Stimulated activated naive CD8-positive, alpha-beta T cell treated with anti-CD3 and anti-CD28 coated beads, Interleukin-15, Interleukin-2, amounts not matched to agents 100 ng/mL and 50 ng/mL, for 24 hours (primary cell): ENCODE measurements at regions not wholly inside any gene's neighbourhood (a gene's known extent, or its start where the extent isn't known, plus 50 kb on each side); places are given as distances from the start of the nearest gene placed in this dataset.

ENCODE experiments used
- H3K27ac Mint-ChIP-seq: one replicate; pipeline ENCODE4 v1.8.0; 2021; ENCODE audit warnings: mild to moderate bottlenecking, mixed read lengths
- H3K27me3 Mint-ChIP-seq: one replicate; pipeline ENCODE4 v1.8.0; 2021; ENCODE audit warnings: mixed read lengths
- H3K36me3 Mint-ChIP-seq: one replicate; pipeline ENCODE4 v1.8.0; 2021; ENCODE audit warnings: low read depth, mixed read lengths
- H3K4me1 Mint-ChIP-seq: one replicate; pipeline ENCODE4 v1.8.0; 2021; ENCODE audit warnings: low read depth, mixed read lengths
- H3K4me3 Mint-ChIP-seq: one replicate; pipeline ENCODE4 v1.8.0; 2021; ENCODE audit warnings: mild to moderate bottlenecking, mixed read lengths
- H3K9me3 Mint-ChIP-seq: one replicate; pipeline ENCODE4 v1.8.0; 2021; ENCODE audit warnings: mixed read lengths

DNA sequence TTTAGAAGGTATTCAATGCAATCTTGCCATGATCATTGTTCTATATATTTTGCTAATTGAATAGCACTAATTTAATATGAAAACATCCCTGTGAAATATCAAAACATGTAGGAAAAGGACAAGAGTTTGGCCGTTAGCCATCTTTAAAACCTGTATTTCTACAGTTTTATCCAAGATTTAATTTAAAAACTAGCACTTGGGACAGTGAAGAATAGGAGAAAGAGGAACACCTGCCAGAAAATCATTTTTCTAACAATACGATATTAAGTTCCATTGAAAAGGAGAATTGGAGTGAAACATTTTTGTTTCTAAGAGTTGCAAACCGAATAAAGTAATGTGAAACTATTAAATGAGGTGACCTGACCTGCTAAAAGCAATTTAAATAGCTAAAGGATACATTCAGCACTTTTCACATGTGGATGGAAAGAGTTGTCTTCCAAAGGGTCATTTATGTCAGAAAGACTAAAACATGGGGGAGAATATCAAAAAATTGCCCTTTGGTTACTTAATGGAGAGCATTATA lies 1673.6 kb upstream of the MIR17HG start:
- no peaks in the 10 kb centered on the region for H3K27me3 Mint-ChIP-seq
- H3K4me1 Mint-ChIP-seq = no peaks in the 10 kb centered on the region
- peaks cover 6% of the 10 kb centered on the region for H3K9me3 Mint-ChIP-seq
- no peak overlapping the region for H3K4me3 Mint-ChIP-seq
- H3K27ac Mint-ChIP-seq = no peak overlapping the region
- no peaks in the 10 kb centered on the region for H3K36me3 Mint-ChIP-seq

DNA sequence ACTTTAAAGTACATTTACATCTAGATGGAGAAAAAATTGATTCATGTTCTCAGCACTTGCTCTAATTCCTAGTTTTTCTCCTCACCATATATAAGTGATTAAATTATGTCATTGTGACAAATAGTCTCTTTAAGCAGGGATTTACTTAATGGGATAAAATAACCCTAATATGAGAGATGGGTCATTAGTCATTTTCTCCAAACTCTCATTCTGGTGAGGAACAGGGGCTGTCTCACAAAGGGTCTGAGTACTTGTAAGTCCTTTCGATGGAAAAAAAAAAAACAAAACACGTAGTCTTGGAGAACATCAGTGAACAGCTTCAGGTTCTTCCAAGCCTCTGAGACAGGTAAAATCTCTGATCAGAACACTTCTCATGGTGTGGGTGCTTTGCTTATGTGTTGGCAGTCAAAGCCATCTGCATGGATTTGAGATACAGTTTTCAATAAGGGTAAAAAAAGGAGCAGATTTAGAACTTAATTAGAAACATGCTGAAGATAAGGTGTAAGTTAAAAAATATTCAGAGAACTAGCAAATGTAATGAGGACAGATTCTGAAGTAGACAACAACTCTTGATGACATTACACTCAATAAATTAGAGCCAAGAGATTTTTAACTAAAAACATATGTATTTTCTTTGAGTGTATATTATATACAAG lies 1668.9 kb upstream of the MIR17HG start:
- H3K9me3 Mint-ChIP-seq = no peaks in the 10 kb centered on the region
- H3K27ac Mint-ChIP-seq = no peak overlapping the region
- H3K4me3 Mint-ChIP-seq = no peak overlapping the region
- no peaks in the 10 kb centered on the region for H3K36me3 Mint-ChIP-seq
- H3K4me1 Mint-ChIP-seq = no peaks in the 10 kb centered on the region
- no peaks in the 10 kb centered on the region for H3K27me3 Mint-ChIP-seq

- Mint-ChIP-seq H3K36me3 (no peaks in the 10 kb centered on the region), H3K4me1 (no peaks in the 10 kb centered on the region), H3K4me3 (no peak overlapping the region), H3K9me3 (peaks cover 4% of the 10 kb centered on the region), H3K27ac (no peak overlapping the region), H3K27me3 (no peaks in the 10 kb centered on the region)
Observed at GRCh38 chr13:89684896-89685295, 1662.6 kb upstream of the MIR17HG start.

GRCh38 chr13:89686171-89686570 lies 1661.3 kb upstream of the MIR17HG start:
- no peak overlapping the region for H3K4me3 Mint-ChIP-seq
- no peaks in the 10 kb centered on the region for H3K27me3 Mint-ChIP-seq
- no peaks in the 10 kb centered on the region for H3K4me1 Mint-ChIP-seq
- no peak overlapping the region for H3K27ac Mint-ChIP-seq
- peaks cover 10% of the 10 kb centered on the region for H3K9me3 Mint-ChIP-seq
- H3K36me3 Mint-ChIP-seq = no peaks in the 10 kb centered on the region

GRCh38 chr13:89687066-89687465 lies 1660.4 kb upstream of the MIR17HG start:
- H3K4me3 Mint-ChIP-seq = no peak overlapping the region
- H3K9me3 Mint-ChIP-seq = peaks cover 13% of the 10 kb centered on the region
- no peak overlapping the region for H3K27ac Mint-ChIP-seq
- no peaks in the 10 kb centered on the region for H3K36me3 Mint-ChIP-seq
- no peaks in the 10 kb centered on the region for H3K4me1 Mint-ChIP-seq
- no peaks in the 10 kb centered on the region for H3K27me3 Mint-ChIP-seq

DNA sequence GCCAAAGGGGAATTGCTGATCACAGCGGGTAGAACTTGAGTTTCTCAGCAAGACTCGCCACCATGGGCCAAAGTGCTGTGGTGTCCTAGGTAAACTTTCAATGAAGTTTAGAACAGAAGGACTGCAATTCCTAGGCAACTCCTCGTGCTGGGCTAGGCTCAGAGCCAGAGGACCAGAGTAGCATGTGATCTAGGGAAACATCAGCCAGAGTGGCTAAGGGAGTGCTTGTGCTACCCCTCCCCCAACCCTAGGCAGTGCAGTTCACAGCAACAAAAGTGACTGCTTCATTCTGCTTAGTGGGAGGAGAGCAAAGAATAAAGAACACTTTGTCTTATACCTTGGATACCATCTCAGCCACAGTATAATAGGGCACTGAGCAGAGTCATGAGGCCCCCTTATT lies 1658.6 kb upstream of the MIR17HG start:
- no peaks in the 10 kb centered on the region for H3K36me3 Mint-ChIP-seq
- no peak overlapping the region for H3K4me3 Mint-ChIP-seq
- H3K27me3 Mint-ChIP-seq = no peaks in the 10 kb centered on the region
- no peak overlapping the region for H3K27ac Mint-ChIP-seq
- peaks cover 13% of the 10 kb centered on the region for H3K9me3 Mint-ChIP-seq
- no peaks in the 10 kb centered on the region for H3K4me1 Mint-ChIP-seq

- Mint-ChIP-seq H3K4me3 (no peak overlapping the region), H3K36me3 (no peaks in the 10 kb centered on the region), H3K27me3 (no peaks in the 10 kb centered on the region), H3K4me1 (no peaks in the 10 kb centered on the region), H3K9me3 (peaks cover 9% of the 10 kb centered on the region), H3K27ac (no peak overlapping the region)
Observed at GRCh38 chr13:89694451-89694850, 1653.0 kb upstream of the MIR17HG start.

- Mint-ChIP-seq H3K36me3 (no peaks in the 10 kb centered on the region), H3K4me1 (no peaks in the 10 kb centered on the region), H3K9me3 (peaks cover 9% of the 10 kb centered on the region), H3K27ac (no peak overlapping the region), H3K27me3 (no peaks in the 10 kb centered on the region), H3K4me3 (no peak overlapping the region)
Observed at GRCh38 chr13:89695343-89696257, 1651.9 kb upstream of the MIR17HG start.

DNA sequence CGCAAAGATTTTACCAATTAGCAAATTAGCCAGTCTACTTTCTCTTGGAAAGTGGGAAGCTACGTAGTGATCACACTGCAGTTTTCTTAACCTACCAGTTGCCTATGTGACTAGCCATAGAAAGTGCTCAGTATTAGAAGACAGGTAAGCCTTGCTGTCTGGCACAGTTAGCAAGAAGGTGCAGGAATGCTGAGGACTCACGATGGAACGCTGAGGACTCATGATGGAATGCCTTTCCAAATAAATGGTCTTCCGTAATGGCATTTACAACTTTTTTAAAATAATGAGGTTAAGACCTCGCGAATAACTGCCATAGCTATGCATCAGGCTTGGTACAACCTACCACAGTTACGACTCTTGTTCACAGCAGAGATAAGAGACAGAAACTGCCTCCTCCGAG lies 1645.6 kb upstream of the MIR17HG start:
- H3K9me3 Mint-ChIP-seq = peaks cover 11% of the 10 kb centered on the region
- H3K4me1 Mint-ChIP-seq = no peaks in the 10 kb centered on the region
- no peaks in the 10 kb centered on the region for H3K36me3 Mint-ChIP-seq
- no peak overlapping the region for H3K27ac Mint-ChIP-seq
- H3K27me3 Mint-ChIP-seq = no peaks in the 10 kb centered on the region
- no peak overlapping the region for H3K4me3 Mint-ChIP-seq

- Mint-ChIP-seq H3K36me3 (no peaks in the 10 kb centered on the region), H3K27me3 (no peaks in the 10 kb centered on the region), H3K27ac (no peak overlapping the region), H3K4me3 (no peak overlapping the region), H3K4me1 (no peaks in the 10 kb centered on the region), H3K9me3 (peaks cover 14% of the 10 kb centered on the region)
Observed at GRCh38 chr13:89704040-89704439, 1643.4 kb upstream of the MIR17HG start.

- no peaks in the 10 kb centered on the region for H3K27me3 Mint-ChIP-seq
- no peak overlapping the region for H3K4me3 Mint-ChIP-seq
- H3K9me3 Mint-ChIP-seq = peaks cover 20% of the 10 kb centered on the region
- H3K36me3 Mint-ChIP-seq = no peaks in the 10 kb centered on the region
- no peak overlapping the region for H3K27ac Mint-ChIP-seq
- H3K4me1 Mint-ChIP-seq = no peaks in the 10 kb centered on the region
Observed at GRCh38 chr13:89708013-89708412, 1639.5 kb upstream of the MIR17HG start.

DNA sequence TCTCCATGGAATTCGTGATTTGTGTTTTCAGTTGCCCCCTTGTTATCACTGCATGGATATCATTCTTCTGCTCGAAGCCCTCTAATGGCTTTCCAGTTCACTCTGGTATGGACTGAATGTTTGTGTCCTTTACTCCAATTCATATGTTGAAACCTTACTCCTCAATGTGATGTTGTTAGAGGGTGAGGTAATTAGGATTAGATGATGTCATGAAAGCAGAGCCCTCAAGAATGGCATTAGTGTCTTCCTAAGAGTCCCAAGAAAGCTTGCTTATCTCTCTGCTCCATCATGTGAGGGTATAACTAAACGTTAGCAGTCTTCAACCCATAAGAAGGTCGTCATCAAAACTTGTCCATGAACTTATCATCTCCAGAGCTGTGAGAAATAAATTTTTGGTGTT lies 1626.3 kb upstream of the MIR17HG start:
- H3K36me3 Mint-ChIP-seq = no peaks in the 10 kb centered on the region
- H3K27ac Mint-ChIP-seq = no peak overlapping the region
- H3K27me3 Mint-ChIP-seq = no peaks in the 10 kb centered on the region
- H3K4me3 Mint-ChIP-seq = no peak overlapping the region
- no peaks in the 10 kb centered on the region for H3K4me1 Mint-ChIP-seq
- peaks cover 33% of the 10 kb centered on the region for H3K9me3 Mint-ChIP-seq

DNA sequence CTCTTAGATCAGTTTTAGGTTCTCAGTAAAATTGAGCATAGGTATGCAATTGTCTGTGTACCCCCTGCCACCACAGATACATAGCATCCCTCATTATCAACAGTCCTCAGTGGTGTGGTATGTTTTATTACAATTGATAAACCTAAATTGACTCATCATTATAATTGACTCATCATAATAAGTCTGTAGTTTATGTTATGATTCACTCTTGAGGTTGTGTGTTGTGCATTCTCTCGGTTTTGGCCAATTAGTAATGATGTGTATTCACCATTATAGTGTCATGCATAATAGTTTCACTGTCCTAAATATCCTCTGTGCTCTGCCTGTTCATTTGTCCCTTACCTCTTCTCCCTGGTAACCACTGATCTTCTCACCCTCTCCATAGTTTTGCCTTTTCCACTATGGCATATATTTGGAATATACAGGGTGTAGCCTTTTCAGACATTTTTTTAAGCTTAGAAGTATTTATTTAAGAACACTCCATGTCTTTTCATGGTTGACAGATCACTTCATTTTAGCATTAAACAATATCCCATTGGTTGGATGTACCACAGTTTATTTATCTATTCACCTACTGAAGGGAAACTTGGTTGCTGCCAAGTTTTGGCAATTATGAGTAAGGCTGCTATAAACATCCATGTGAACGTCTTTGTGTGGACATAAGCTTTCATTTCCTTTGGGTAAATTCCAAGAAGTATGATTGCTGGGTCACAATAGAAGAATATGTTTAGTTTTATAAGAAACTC lies 1620.6 kb upstream of the MIR17HG start:
- Mint-ChIP-seq H3K4me1 (no peaks in the 10 kb centered on the region), H3K27ac (no peak overlapping the region), H3K27me3 (no peaks in the 10 kb centered on the region), H3K36me3 (no peaks in the 10 kb centered on the region), H3K9me3 (peaks cover 12% of the 10 kb centered on the region), H3K4me3 (no peak overlapping the region)

GRCh38 chr13:89733829-89734228 lies 1613.7 kb upstream of the MIR17HG start:
- Mint-ChIP-seq H3K4me3 (no peak overlapping the region), H3K27ac (no peak overlapping the region), H3K4me1 (no peaks in the 10 kb centered on the region), H3K27me3 (no peaks in the 10 kb centered on the region), H3K9me3 (peaks cover 5% of the 10 kb centered on the region), H3K36me3 (no peaks in the 10 kb centered on the region)

DNA sequence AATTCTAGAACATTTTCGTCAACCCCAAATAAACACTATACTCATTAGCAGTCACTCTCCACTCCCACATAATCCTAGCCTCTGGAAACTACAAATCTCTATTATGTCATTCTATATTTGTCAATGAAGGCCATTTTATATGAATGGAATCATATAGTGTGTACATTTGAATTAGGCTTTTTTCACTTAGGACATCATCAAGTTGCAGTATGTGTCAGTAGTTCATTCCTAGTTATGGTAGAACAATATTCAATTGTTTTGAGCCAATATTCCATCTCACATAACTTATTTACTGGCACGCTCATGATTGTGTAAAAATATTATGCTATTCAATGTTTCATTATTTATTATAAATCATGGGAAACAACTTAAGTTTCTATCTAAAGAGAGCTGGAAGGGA lies 1610.4 kb upstream of the MIR17HG start:
- Mint-ChIP-seq H3K4me3 (no peak overlapping the region), H3K27me3 (no peaks in the 10 kb centered on the region), H3K9me3 (peaks cover 5% of the 10 kb centered on the region), H3K36me3 (no peaks in the 10 kb centered on the region), H3K27ac (no peak overlapping the region), H3K4me1 (no peaks in the 10 kb centered on the region)
